H1 (cell line): ENCODE measurements at regions not wholly inside any gene's neighbourhood (a gene's known extent, or its start where the extent isn't known, plus 50 kb on each side); places are given as distances from the start of the nearest gene placed in this dataset.

Source experiments
- CTCF ChIA-PET: fragments of 300-600 bp; sonication (Branson Sonifier 250); formaldehyde crosslinking; loops from one replicate; lab custom pipeline; 2021; ENCODE audit not compliant: partially characterized antibody; lab: Charles Lee
- POLR2A ChIA-PET: fragments of 300-600 bp; sonication (Branson Sonifier 250); formaldehyde crosslinking; loops from one replicate; lab custom pipeline; 2021; ENCODE audit warnings: inconsistent platforms; ENCODE audit not compliant: partially characterized antibody; lab: Charles Lee
- DNase-seq, 2 experiments: peaks; one replicate each; pipeline versions ENCODE4 v3.0.0 to v3.0.0-alpha.2; 2010 to 2022; ENCODE audit warnings: low spot score in 2 of 2, low read depth in 1 of 2, mixed read lengths in 1 of 2
- FAIRE-seq: peaks from 2 replicates; lab custom pipeline; 2011; peaks lifted over from hg19 to GRCh38; lab: Jason Lieb, UNC
- H2AFZ ChIP-seq: 2 replicates; pipeline ENCODE4 v1.8.1; 2012; ENCODE audit warnings: low read length, inconsistent platforms
- H2AK5ac ChIP-seq: 2 replicates; pipeline ENCODE4 v1.6.1; 2013; ENCODE audit warnings: low read depth, low read length
- H2BK120ac ChIP-seq: replicated peaks from 2 replicates; pipeline ENCODE3; 2013; ENCODE audit warnings: low read depth, low read length, inconsistent platforms
- H2BK12ac ChIP-seq: 2 replicates; pipeline ENCODE4 v1.6.1; 2013; ENCODE audit warnings: low read depth, low read length
- H2BK15ac ChIP-seq: 2 replicates; pipeline ENCODE4 v1.6.1; 2013; ENCODE audit warnings: low read length
- H2BK20ac ChIP-seq: 2 replicates; pipeline ENCODE4 v1.6.1; 2013; ENCODE audit warnings: low read length
- H2BK5ac ChIP-seq: 2 replicates; pipeline ENCODE4 v1.6.1; 2013; ENCODE audit warnings: low read depth, low read length
- H3K14ac ChIP-seq: 2 replicates; pipeline ENCODE4 v1.6.1; 2013; ENCODE audit warnings: inconsistent platforms; ENCODE audit not compliant: insufficient read length
- H3K18ac ChIP-seq: 2 replicates; pipeline ENCODE4 v1.6.1; 2013; ENCODE audit warnings: low read length; ENCODE audit errors: extremely low read depth
- H3K23ac ChIP-seq: 2 replicates; pipeline ENCODE4 v1.6.1; 2013; ENCODE audit warnings: inconsistent platforms; ENCODE audit not compliant: insufficient read length
- H3K23me2 ChIP-seq: 2 replicates; pipeline ENCODE4 v1.6.1; 2013; ENCODE audit warnings: low read depth, low read length
- H3K27ac ChIP-seq: 2 replicates; pipeline ENCODE4 v1.6.1; 2011; ENCODE audit warnings: low read depth, low read length, inconsistent platforms
- H3K27me3 ChIP-seq, 4 experiments: replicated peaks in 1 of 4; 1 replicate in 1 of 4; 2 replicates in 3 of 4; pipeline versions ENCODE4 v1.6.1 to v1.8.1; 2011 to 2013; ENCODE audit warnings: low read length in 3 of 4, mild to moderate bottlenecking in 3 of 4, inconsistent platforms in 2 of 4, mixed read lengths in 2 of 4, moderate library complexity in 1 of 4; ENCODE audit not compliant: control insufficient read depth in 3 of 4, insufficient read depth in 3 of 4; ENCODE audit errors: extremely low read depth in 1 of 4
- H3K36me3 ChIP-seq, 4 experiments: 2 replicates each; pipeline versions ENCODE4 v1.6.1 to v1.8.1; 2011 to 2013; ENCODE audit warnings: mild to moderate bottlenecking in 4 of 4, low read length in 3 of 4, moderate library complexity in 2 of 4, control low read depth in 1 of 4, inconsistent platforms in 1 of 4; ENCODE audit not compliant: insufficient read depth in 4 of 4, control insufficient read depth in 2 of 4
- H3K4ac ChIP-seq: replicated peaks from 2 replicates; pipeline ENCODE3; 2013; ENCODE audit warnings: low read length, low read depth, mixed read lengths, inconsistent platforms; ENCODE audit not compliant: insufficient read length
- H3K4me1 ChIP-seq, 4 experiments: replicated peaks in 1 of 4; 1 replicate in 1 of 4; 2 replicates in 3 of 4; pipeline versions ENCODE4 v1.6.1 to v1.8.1; 2011 to 2013; ENCODE audit warnings: low read length in 3 of 4, inconsistent platforms in 2 of 4, mixed read lengths in 1 of 4; ENCODE audit not compliant: insufficient read depth in 4 of 4, control insufficient read depth in 3 of 4
- H3K4me2 ChIP-seq, 2 experiments: 2 replicates each; pipeline versions ENCODE4 v1.6.1 to v1.8.1; 2011 to 2013; ENCODE audit warnings: low read depth in 2 of 2, low read length in 2 of 2, control low read depth in 1 of 2, inconsistent platforms in 1 of 2, mild to moderate bottlenecking in 1 of 2; ENCODE audit not compliant: insufficient read depth in 1 of 2
- H3K4me3 ChIP-seq, 4 experiments: fragments of 200-600, 300-600 bp in 1 of 4; sonication (generic), shearing (Covaris generic), sonication (Bioruptor Twin) in 1 of 4; 2 replicates each; pipeline versions ENCODE4 v1.5.1 to v1.8.1; 2011 to 2016; ENCODE audit warnings: low read length in 4 of 4, low read depth in 3 of 4, control low read depth in 2 of 4, inconsistent platforms in 2 of 4, mild to moderate bottlenecking in 2 of 4, mixed read lengths in 1 of 4, moderate library complexity in 1 of 4; ENCODE audit not compliant: insufficient read depth in 2 of 4; ENCODE audit errors: extremely low read depth in 1 of 4
- H3K56ac ChIP-seq: replicated peaks from 2 replicates; pipeline ENCODE3; 2013; ENCODE audit warnings: low read depth, mild to moderate bottlenecking, mixed read lengths, low read length, inconsistent platforms; ENCODE audit not compliant: insufficient read length
- H3K79me1 ChIP-seq: 2 replicates; pipeline ENCODE4 v1.6.1; 2013; ENCODE audit warnings: low read depth, low read length, control low read depth
- H3K79me2 ChIP-seq, 2 experiments: 2 replicates each; pipeline versions ENCODE4 v1.6.1 to v1.8.1; 2012 to 2013; ENCODE audit warnings: low read length in 2 of 2, mild to moderate bottlenecking in 2 of 2, inconsistent platforms in 1 of 2; ENCODE audit not compliant: insufficient read depth in 2 of 2, control insufficient read depth in 1 of 2
- H3K9ac ChIP-seq, 4 experiments: replicated peaks in 1 of 4; 1 replicate in 1 of 4; 2 replicates in 3 of 4; pipeline versions ENCODE4 v1.6.1 to v1.8.1; 2011 to 2013; ENCODE audit warnings: low read depth in 3 of 4, low read length in 3 of 4, control low read depth in 2 of 4, mild to moderate bottlenecking in 2 of 4, moderate library complexity in 2 of 4, inconsistent platforms in 1 of 4; ENCODE audit errors: extremely low read depth in 1 of 4
- H3K9me3 ChIP-seq, 2 experiments: 2 replicates each; pipeline versions ENCODE4 v1.6.1 to v1.8.1; 2012 to 2013; ENCODE audit warnings: mild to moderate bottlenecking in 2 of 2, moderate library complexity in 2 of 2, control low read depth in 1 of 2, inconsistent platforms in 1 of 2, low read depth in 1 of 2, low read length in 1 of 2, mixed read lengths in 1 of 2; ENCODE audit not compliant: insufficient read depth in 2 of 2
- H4K20me1 ChIP-seq, 2 experiments: replicated peaks in 1 of 2; 2 replicates each; pipeline versions ENCODE3 to v1.8.1; 2011 to 2013; ENCODE audit warnings: inconsistent platforms in 2 of 2, low read length in 2 of 2, mild to moderate bottlenecking in 1 of 2; ENCODE audit not compliant: insufficient read depth in 2 of 2, control insufficient read depth in 1 of 2
- H4K5ac ChIP-seq: 2 replicates; pipeline ENCODE4 v1.6.1; 2013; ENCODE audit warnings: low read length, low read depth, mixed read lengths, inconsistent platforms; ENCODE audit not compliant: insufficient read length
- H4K8ac ChIP-seq: 2 replicates; pipeline ENCODE4 v1.8.0; 2013; ENCODE audit warnings: mild to moderate bottlenecking, moderate library complexity, low read length, inconsistent platforms; ENCODE audit not compliant: insufficient read depth; ENCODE audit errors: extremely low read depth
- H4K91ac ChIP-seq: replicated peaks from 2 replicates; pipeline ENCODE3; 2013; ENCODE audit warnings: low read length, mixed read lengths, inconsistent platforms; ENCODE audit not compliant: insufficient read length
- ATF3 ChIP-seq: IDR thresholded peaks from 2 replicates; pipeline ENCODE4 v1.6.1; 2011; ENCODE audit warnings: low read depth, mild to moderate bottlenecking, low read length; ENCODE audit not compliant: insufficient read depth
- BACH1 ChIP-seq: IDR thresholded peaks from 2 replicates; pipeline ENCODE4 v1.6.1; 2012; ENCODE audit warnings: low read length, improper control_type of control experiment
- CBX5 ChIP-seq: fragments of 300-800, 300-1000 bp; sonication (generic); IDR thresholded peaks from 2 replicates; pipeline ENCODE4 v1.7.1; 2016; ENCODE audit warnings: antibody characterized with exemption, low read length, low read depth
- CHD2 ChIP-seq: IDR thresholded peaks from 2 replicates; pipeline ENCODE4 v1.6.1; 2012; ENCODE audit warnings: low read length, improper control_type of control experiment
- FOSL1 ChIP-seq: IDR thresholded peaks from 2 replicates; pipeline ENCODE4 v1.6.1; 2011; ENCODE audit warnings: mild to moderate bottlenecking, low read depth, low read length, moderate library complexity; ENCODE audit not compliant: insufficient read depth
- RAD21 ChIP-seq, 2 experiments: IDR thresholded peaks in 1 of 2; conservative IDR thresholded peaks in 1 of 2; 2 replicates each; pipeline ENCODE4 v1.6.1; 2011; ENCODE audit warnings: low read depth in 2 of 2, low read length in 2 of 2, improper control_type of control experiment in 1 of 2, inconsistent platforms in 1 of 2, mild to moderate bottlenecking in 1 of 2, moderate library complexity in 1 of 2
- SAP30 ChIP-seq: fragments of 300-600 bp; sonication (generic); IDR thresholded peaks from 2 replicates; pipeline ENCODE4 v1.7.1; 2012; ENCODE audit warnings: low read length, moderate library complexity, mild to moderate bottlenecking, inconsistent platforms; ENCODE audit not compliant: insufficient read depth, insufficient replicate concordance
- SIN3A ChIP-seq, 2 experiments: IDR thresholded peaks in 1 of 2; conservative IDR thresholded peaks in 1 of 2; 2 replicates each; pipeline ENCODE4 v1.6.1; 2011 to 2012; ENCODE audit warnings: low read length in 2 of 2, improper control_type of control experiment in 1 of 2, low read depth in 1 of 2, mild to moderate bottlenecking in 1 of 2
- SIX5 ChIP-seq: IDR thresholded peaks from 2 replicates; pipeline ENCODE4 v1.6.1; 2011; ENCODE audit warnings: mild to moderate bottlenecking, low read depth, low read length
- SP1 ChIP-seq: IDR thresholded peaks from 2 replicates; pipeline ENCODE4 v1.6.1; 2011; ENCODE audit warnings: low read depth, low read length
- TAF1 ChIP-seq: IDR thresholded peaks from 2 replicates; pipeline ENCODE4 v1.6.1; 2011; ENCODE audit warnings: mild to moderate bottlenecking, low read depth, low read length
- WGBS, 2 experiments: shearing (Covaris generic) in 1 of 2; methylation state at CpG; one replicate each; pipeline versions ENCODE4 v1.1.6 to v1.1.7; 2013 to 2015; ENCODE audit warnings: low lambda C conversion rate in 2 of 2, mixed read lengths in 2 of 2, inconsistent platforms in 1 of 2, low coverage in 1 of 2, missing lambda C conversion rate in 1 of 2; ENCODE audit not compliant: insufficient replicate concordance in 2 of 2, insufficient coverage in 1 of 2, insufficient read length in 1 of 2; ENCODE audit errors: extremely low coverage in 1 of 2, missing lambda C conversion rate in 1 of 2; 5-methylcytosine and 5-hydroxymethylcytosine counted together

DNA sequence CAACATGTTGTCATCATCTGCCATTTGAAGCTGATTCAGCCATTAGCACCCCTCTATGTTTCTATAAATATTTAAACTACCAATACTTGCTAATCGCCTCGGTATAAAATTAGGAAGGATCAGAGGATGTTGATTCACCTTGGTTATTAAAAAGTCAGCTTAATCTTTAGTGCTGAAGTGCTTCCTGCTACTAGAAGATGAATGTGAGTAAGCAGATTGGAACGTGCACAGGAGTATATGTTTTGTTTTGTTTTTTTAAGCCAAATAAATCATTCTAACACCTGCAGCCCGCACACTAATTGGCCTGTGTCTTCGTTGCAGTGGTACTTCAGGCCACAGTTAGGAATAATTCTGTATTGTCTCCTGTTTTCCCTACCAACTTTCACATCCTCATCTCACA lies 485.7 kb downstream of the AJAP1 start:
- no peak for TF ChIP-seq SIX5
- no peak for TF ChIP-seq SAP30
- no peak for TF ChIP-seq BACH1
- no peak for TF ChIP-seq SP1
- TF ChIP-seq ATF3, result no peak
- no peak for TF ChIP-seq RAD21 (IDR thresholded peaks at IDR 0.05 in 1 of 2, conservative IDR thresholded peaks at IDR 0.05 in 1 of 2; ENCODE audit: low read depth in 2 of 2, low read length in 2 of 2)
- no peak for TF ChIP-seq SIN3A (conservative IDR thresholded peaks at IDR 0.05 in 1 of 2, IDR thresholded peaks at IDR 0.05 in 1 of 2; ENCODE audit: low read depth in 1 of 2, low read length in 2 of 2)
- no peak for TF ChIP-seq TAF1
- TF ChIP-seq FOSL1, result no peak
- TF ChIP-seq CHD2, result no peak
- TF ChIP-seq CBX5, result no peak
- Histone ChIP-seq H3K14ac (no peak overlapping the region), H3K79me1 (no peaks in the 10 kb centered on the region), H2AFZ (no peak overlapping the region), H3K23me2 (no peaks in the 10 kb centered on the region), H4K8ac (no peak overlapping the region), H3K27ac (no peak overlapping the region), H3K4me1 (peaks cover 0 to 7% (median 4%) of the 10 kb centered on the region in 4 experiments; a peak in 5 of 7 replicates), H2BK120ac (no peak overlapping the region), H3K4me2 (no peak overlapping the region), H4K20me1 (no peaks in the 10 kb centered on the region), H4K91ac (no peak overlapping the region), H2BK15ac (no peak overlapping the region), H2BK12ac (no peak overlapping the region), H2AK5ac (no peak overlapping the region), H3K36me3 (no peaks in the 10 kb centered on the region), H3K79me2 (no peaks in the 10 kb centered on the region), H3K27me3 (no peaks in the 10 kb centered on the region), H2BK20ac (no peak overlapping the region), H4K5ac (no peak overlapping the region), H3K9ac (no peak overlapping the region), H2BK5ac (no peak overlapping the region), H3K23ac (no peak overlapping the region), H3K9me3 (no peaks in the 10 kb centered on the region), H3K4me3 (no peak overlapping the region), H3K4ac (no peak overlapping the region), H3K56ac (no peak overlapping the region), H3K18ac (no peak overlapping the region)
- no peak for DNase-seq
- ChIA-PET POLR2A (no interaction called here), CTCF (interaction anchor here (0.7 to 1.7 kb wide), 2 partner anchors 40 to 498 kb away, joined by 3 to 5 read pairs; no protein-coding TSS in a partner anchor)
- no peak for FAIRE-seq
- WGBS, 2 experiments, result 98% methylated on average over 5 of the region's 5 CpGs; no CpG with 5 or more reads in 1 of the 2 experiments
